ENCODE measurements at regions not wholly inside any gene's neighbourhood (a gene's known extent, or its start where the extent isn't known, plus 50 kb on each side); places are given as distances from the start of the nearest gene placed in this dataset. TPM values are rescaled to one million over a fixed set of nuclear protein-coding genes. Genes with fewer than 3 reads are reported as not detected.

DNA sequence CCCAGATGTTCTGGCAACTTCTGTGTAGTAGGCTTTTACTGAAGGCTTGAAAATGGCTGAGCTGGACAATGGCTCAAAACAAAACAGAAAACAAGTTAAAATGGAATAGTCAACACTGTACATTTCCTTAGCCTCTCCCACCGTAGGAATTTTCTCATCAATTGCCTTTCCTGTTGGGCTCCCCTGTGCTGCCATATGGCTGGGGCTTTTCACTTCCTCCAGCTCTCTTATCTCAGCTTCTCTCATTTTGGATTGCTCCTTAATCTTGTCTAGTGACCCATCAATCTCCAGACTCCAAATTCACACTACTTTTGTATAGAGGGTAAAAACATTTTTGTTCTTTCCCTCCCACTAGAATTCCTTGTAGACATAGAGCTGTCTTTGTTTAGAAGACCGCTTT, 50.4 kb upstream of the RPH3A start:
- DNase-seq (no peak), FAIRE-seq (no peak)
- H3K9ac ChIP-seq (ENCODE audit: low read length in 3 of 3): no peak overlapping the region
- H3K27ac ChIP-seq (ENCODE audit: low read depth in 2 of 2, low read length in 2 of 2): no peak overlapping the region
- no peaks in the 10 kb centered on the region for H3K36me3 ChIP-seq (ENCODE audit: control insufficient read depth in 2 of 3, insufficient read depth in 3 of 3, low read length in 3 of 3)
- TF ChIP-seq, protein P1, sequence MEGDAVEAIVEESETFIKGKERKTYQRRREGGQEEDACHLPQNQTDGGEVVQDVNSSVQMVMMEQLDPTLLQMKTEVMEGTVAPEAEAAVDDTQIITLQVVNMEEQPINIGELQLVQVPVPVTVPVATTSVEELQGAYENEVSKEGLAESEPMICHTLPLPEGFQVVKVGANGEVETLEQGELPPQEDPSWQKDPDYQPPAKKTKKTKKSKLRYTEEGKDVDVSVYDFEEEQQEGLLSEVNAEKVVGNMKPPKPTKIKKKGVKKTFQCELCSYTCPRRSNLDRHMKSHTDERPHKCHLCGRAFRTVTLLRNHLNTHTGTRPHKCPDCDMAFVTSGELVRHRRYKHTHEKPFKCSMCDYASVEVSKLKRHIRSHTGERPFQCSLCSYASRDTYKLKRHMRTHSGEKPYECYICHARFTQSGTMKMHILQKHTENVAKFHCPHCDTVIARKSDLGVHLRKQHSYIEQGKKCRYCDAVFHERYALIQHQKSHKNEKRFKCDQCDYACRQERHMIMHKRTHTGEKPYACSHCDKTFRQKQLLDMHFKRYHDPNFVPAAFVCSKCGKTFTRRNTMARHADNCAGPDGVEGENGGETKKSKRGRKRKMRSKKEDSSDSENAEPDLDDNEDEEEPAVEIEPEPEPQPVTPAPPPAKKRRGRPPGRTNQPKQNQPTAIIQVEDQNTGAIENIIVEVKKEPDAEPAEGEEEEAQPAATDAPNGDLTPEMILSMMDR (IDR thresholded peaks at IDR 0.05; ENCODE audit: borderline replicate concordance, extremely low read depth, insufficient read depth): no peak
- no peaks in the 10 kb centered on the region for H3K27me3 ChIP-seq (ENCODE audit: control insufficient read depth, insufficient read depth, low read length)
- no peaks in the 10 kb centered on the region for H3K9me3 ChIP-seq (ENCODE audit: control insufficient read depth in 2 of 3, insufficient read depth in 1 of 3, low read length in 3 of 3)
- intact Hi-C loops (cut with DNase I): no loop called here
- no peaks in the 10 kb centered on the region for H3K4me1 ChIP-seq (ENCODE audit: control insufficient read depth in 2 of 3, insufficient read depth in 2 of 3, low read depth in 1 of 3, low read length in 3 of 3)
- no peak overlapping the region for H3K4me3 ChIP-seq (ENCODE audit: low read length in 3 of 3)

Small RNA genes in the stretch of these regions (microRNA-seq; reads per million reads assigned to microRNA genes)
- not detected for gene MIR1302-1
